Brain pericyte (primary cell): ENCODE measurements at regions not wholly inside any gene's neighbourhood (a gene's known extent, or its start where the extent isn't known, plus 50 kb on each side); places are given as distances from the start of the nearest gene placed in this dataset.

Experiments used
- DNase-seq: peaks from one replicate; pipeline ENCODE4 v3.0.0-alpha.2; 2012; ENCODE audit warnings: low read depth, low spot score

- DNase-seq, result no peak
Measured at GRCh38 chr2:41968182-41968578, 79.6 kb upstream of the PKDCC start.

- no peak for DNase-seq
Measured at GRCh38 chr2:41970988-41971660, 76.7 kb upstream of the PKDCC start.

GRCh38 chr2:41972179-41972578 lies 75.6 kb upstream of the PKDCC start:
- no peak for DNase-seq

GRCh38 chr2:41972819-41973218 lies 75.0 kb upstream of the PKDCC start:
- no peak for DNase-seq

- DNase-seq, result no peak
Measured at GRCh38 chr2:41973871-41974270, 74.0 kb upstream of the PKDCC start.

- DNase-seq, result no peak
Measured at GRCh38 chr2:41981417-41981816, 66.4 kb upstream of the PKDCC start.

GRCh38 chr2:41985573-41986095 lies 62.2 kb upstream of the PKDCC start:
- DNase-seq, result no peak

GRCh38 chr2:41989501-41990180 lies 58.2 kb upstream of the PKDCC start:
- DNase-seq, result no peak

- DNase-seq, result no peak
Measured at GRCh38 chr2:41990245-41990644, 57.6 kb upstream of the PKDCC start.

GRCh38 chr2:41990688-41991087 lies 57.1 kb upstream of the PKDCC start:
- DNase-seq, result no peak

GRCh38 chr2:41992056-41992642 lies 55.7 kb upstream of the PKDCC start:
- no peak for DNase-seq

- DNase-seq, result no peak
Measured at GRCh38 chr2:41992671-41993434, 55.0 kb upstream of the PKDCC start.

- DNase-seq, result no peak
Measured at GRCh38 chr2:41993435-41993925, 54.3 kb upstream of the PKDCC start.

- no peak for DNase-seq
Measured at GRCh38 chr2:41994233-41994637, 53.6 kb upstream of the PKDCC start.

GRCh38 chr2:41994661-41995060 lies 53.2 kb upstream of the PKDCC start:
- DNase-seq, result no peak

- no peak for DNase-seq
Measured at GRCh38 chr2:41997561-41997960, 50.3 kb upstream of the PKDCC start.
